ENCODE measurements at regions not wholly inside any gene's neighbourhood (a gene's known extent, or its start where the extent isn't known, plus 50 kb on each side); places are given as distances from the start of the nearest gene placed in this dataset.

- DNase-seq (ENCODE audit: low read depth): peak; percentile 79
- no peak overlapping the region for H3K4me3 ChIP-seq (ENCODE audit: low read depth, low read length)
Observed at GRCh38 chr21:28615276-28615675, 377.4 kb downstream of the LTN1 start.

GRCh38 chr21:28614791-28615190 is 377.9 kb downstream of the LTN1 start:
- no peak for TF ChIP-seq CTCF (IDR thresholded peaks at IDR 0.05; ENCODE audit: insufficient read depth, low read length)
- H3K4me3 ChIP-seq (ENCODE audit: low read depth, low read length): no peak overlapping the region
- DNase-seq (ENCODE audit: low read depth): peak; percentile 17

More at GRCh38 chr21:28615276-28615675, 377.4 kb downstream of the LTN1 start:
- TF ChIP-seq CTCF (IDR thresholded peaks at IDR 0.05; ENCODE audit: insufficient read depth, low read length): no peak

GRCh38 chr21:28608646-28609045 is 384.0 kb downstream of the LTN1 start:
- no peak overlapping the region for H3K4me3 ChIP-seq (ENCODE audit: low read depth, low read length)
- TF ChIP-seq CTCF (IDR thresholded peaks at IDR 0.05; ENCODE audit: insufficient read depth, low read length): no peak
- DNase-seq (ENCODE audit: low read depth): no peak

GRCh38 chr21:28607545-28607944 is 385.1 kb downstream of the LTN1 start:
- no peak for DNase-seq (ENCODE audit: low read depth)

GRCh38 chr21:28604946-28605537 is 387.6 kb downstream of the LTN1 start:
- TF ChIP-seq CTCF (IDR thresholded peaks at IDR 0.05; ENCODE audit: insufficient read depth, low read length): no peak
- H3K4me3 ChIP-seq (ENCODE audit: low read depth, low read length): no peak overlapping the region
- DNase-seq (ENCODE audit: low read depth): no peak

More at GRCh38 chr21:28607545-28607944, 385.1 kb downstream of the LTN1 start:
- no peak overlapping the region for H3K4me3 ChIP-seq (ENCODE audit: low read depth, low read length)
- no peak for TF ChIP-seq CTCF (IDR thresholded peaks at IDR 0.05; ENCODE audit: insufficient read depth, low read length)

GRCh38 chr21:28602546-28602945 is 390.1 kb downstream of the LTN1 start:
- TF ChIP-seq CTCF (IDR thresholded peaks at IDR 0.05; ENCODE audit: insufficient read depth, low read length): no peak
- DNase-seq (ENCODE audit: low read depth): no peak
- H3K4me3 ChIP-seq (ENCODE audit: low read depth, low read length): no peak overlapping the region

GRCh38 chr21:28598214-28598613 is 394.5 kb downstream of the LTN1 start:
- no peak for TF ChIP-seq CTCF (IDR thresholded peaks at IDR 0.05; ENCODE audit: insufficient read depth, low read length)
- H3K4me3 ChIP-seq (ENCODE audit: low read depth, low read length): no peak overlapping the region
- DNase-seq (ENCODE audit: low read depth): no peak
